Keratinocyte (primary cell): ENCODE measurements at regions not wholly inside any gene's neighbourhood (a gene's known extent, or its start where the extent isn't known, plus 50 kb on each side); places are given as distances from the start of the nearest gene placed in this dataset.

Experiments used
- DNase-seq: peaks from one replicate; pipeline ENCODE4 v3.0.0-alpha.2; 2011; ENCODE audit warnings: low read depth, missing footprints, low spot score
- FAIRE-seq: peaks from 2 replicates; lab custom pipeline; 2011; peaks lifted over from hg19 to GRCh38; lab: Jason Lieb, UNC
- H2AFZ ChIP-seq: 2 replicates; pipeline ENCODE4 v1.6.0; 2012; ENCODE audit warnings: low read length, control low read depth, inconsistent platforms; ENCODE audit not compliant: control insufficient read depth
- H3K27ac ChIP-seq: 2 replicates; pipeline ENCODE4 v1.5.1; 2011; ENCODE audit warnings: low read length; ENCODE audit not compliant: control insufficient read depth, insufficient read depth
- H3K27me3 ChIP-seq: 3 replicates; pipeline ENCODE4 v1.6.0; 2011; ENCODE audit warnings: low read length; ENCODE audit not compliant: control insufficient read depth, insufficient read depth; ENCODE audit errors: extremely low read depth
- H3K36me3 ChIP-seq, 2 experiments: 2 replicates in 1 of 2; 3 replicates in 1 of 2; pipeline ENCODE4 v1.5.1; 2011; ENCODE audit warnings: low read length in 2 of 2, mild to moderate bottlenecking in 1 of 2; ENCODE audit not compliant: control insufficient read depth in 2 of 2, insufficient read depth in 2 of 2; ENCODE audit errors: extremely low read depth in 1 of 2
- H3K4me1 ChIP-seq: 3 replicates; pipeline ENCODE4 v1.5.1; 2011; ENCODE audit warnings: low read length; ENCODE audit not compliant: control insufficient read depth, insufficient read depth; ENCODE audit errors: extremely low read depth
- H3K4me2 ChIP-seq: 3 replicates; pipeline ENCODE4 v1.6.0; 2011; ENCODE audit warnings: low read depth, low read length; ENCODE audit not compliant: control insufficient read depth, insufficient read depth; ENCODE audit errors: extremely low read depth
- H3K4me3 ChIP-seq, 3 experiments: fragments of 200-600 bp in 1 of 3; sonication (generic) in 1 of 3; 2 replicates in 2 of 3; 3 replicates in 1 of 3; pipeline ENCODE4 v1.5.1; 2011 to 2016; ENCODE audit warnings: low read length in 3 of 3, mild to moderate bottlenecking in 3 of 3, control low read depth in 2 of 3, inconsistent platforms in 1 of 3, low read depth in 1 of 3, mixed read lengths in 1 of 3, mixed run types in 1 of 3, moderate library complexity in 1 of 3; ENCODE audit not compliant: control insufficient read depth in 2 of 3, insufficient read depth in 2 of 3; ENCODE audit errors: extremely low read depth in 1 of 3
- H3K79me2 ChIP-seq: 2 replicates; pipeline ENCODE4 v1.6.0; 2012; ENCODE audit warnings: low read length; ENCODE audit not compliant: control insufficient read depth, insufficient read depth
- H3K9ac ChIP-seq: 3 replicates; pipeline ENCODE4 v1.6.0; 2011; ENCODE audit warnings: low read length; ENCODE audit not compliant: control insufficient read depth, insufficient read depth; ENCODE audit errors: extremely low read depth
- H3K9me1 ChIP-seq: 3 replicates; pipeline ENCODE4 v1.6.0; 2011; ENCODE audit warnings: low read length; ENCODE audit not compliant: control insufficient read depth, insufficient read depth; ENCODE audit errors: extremely low read depth
- H3K9me3 ChIP-seq: 2 replicates; pipeline ENCODE4 v1.5.1; 2012; ENCODE audit warnings: low read depth, low read length; ENCODE audit not compliant: control insufficient read depth
- H4K20me1 ChIP-seq: 3 replicates; pipeline ENCODE4 v1.6.0; 2011; ENCODE audit warnings: low read length; ENCODE audit not compliant: control insufficient read depth, insufficient read depth; ENCODE audit errors: extremely low read depth
- EZH2 ChIP-seq: IDR thresholded peaks from one replicate; pipeline ENCODE4 v1.6.1; 2012; ENCODE audit warnings: inconsistent platforms, mild to moderate bottlenecking, low read length, moderate library complexity
- dilution Hi-C: fragments of 300-500 bp; cut with MboI; formaldehyde crosslinking; loops from one replicate; pipeline ENCODE4 v1.7.0; 2020; ENCODE audit warnings: low sequenced_read_pairs; ENCODE audit not compliant: extremely low pct_ligation_motif_present
- TF ChIP-seq, protein P1 (sequence below), 3 experiments: IDR thresholded peaks in 1 of 3; conservative IDR thresholded peaks in 1 of 3; optimal IDR thresholded peaks in 1 of 3; 2 replicates in 2 of 3; 3 replicates in 1 of 3; pipeline versions ENCODE3 to v1.5.1; 2011; ENCODE audit warnings: low read length in 3 of 3, mild to moderate bottlenecking in 3 of 3, moderate library complexity in 2 of 3, control low read depth in 1 of 3, inconsistent platforms in 1 of 3; ENCODE audit not compliant: insufficient read depth in 2 of 3; ENCODE audit errors: extremely low read depth in 1 of 3

DNA sequence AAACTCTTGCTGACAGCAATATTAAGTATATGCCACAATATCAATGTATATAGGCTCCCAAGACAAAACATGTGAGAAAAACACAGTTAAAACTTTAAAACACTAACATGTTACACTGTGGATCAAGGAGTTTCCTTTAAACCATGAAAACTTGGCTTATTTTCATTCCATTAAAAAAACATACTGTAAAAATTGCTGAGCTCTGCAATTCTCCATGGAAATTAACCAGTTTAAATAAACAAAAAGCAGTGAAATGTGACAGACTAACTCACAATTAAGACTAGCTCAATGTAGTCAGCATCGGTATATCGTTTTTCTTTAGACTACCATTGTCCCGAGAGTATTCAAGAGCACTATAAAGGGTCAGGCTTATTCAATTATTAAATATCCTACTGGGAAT, 930.5 kb upstream of the SLITRK1 start:
- no peak overlapping the region for H3K9ac ChIP-seq
- DNase-seq (no peak), FAIRE-seq (no peak)
- H2AFZ ChIP-seq = no peak overlapping the region
- H3K9me1 ChIP-seq = no peaks in the 10 kb centered on the region
- H3K36me3 ChIP-seq = no peaks in the 10 kb centered on the region
- no peaks in the 10 kb centered on the region for H3K27me3 ChIP-seq
- H4K20me1 ChIP-seq = no peaks in the 10 kb centered on the region
- no peak overlapping the region for H3K27ac ChIP-seq
- H3K4me1 ChIP-seq = no peaks in the 10 kb centered on the region
- TF ChIP-seq EZH2 = no peak
- H3K4me2 ChIP-seq = no peak overlapping the region
- H3K9me3 ChIP-seq = no peaks in the 10 kb centered on the region
- dilution Hi-C loops = no loop called here
- no peak overlapping the region for H3K4me3 ChIP-seq
- no peaks in the 10 kb centered on the region for H3K79me2 ChIP-seq

GRCh38 chr13:84812078-84812477, 929.8 kb upstream of the SLITRK1 start:
- H2AFZ ChIP-seq = no peak overlapping the region
- DNase-seq (no peak), FAIRE-seq (no peak)
- no peaks in the 10 kb centered on the region for H3K4me1 ChIP-seq
- TF ChIP-seq, protein P1, sequence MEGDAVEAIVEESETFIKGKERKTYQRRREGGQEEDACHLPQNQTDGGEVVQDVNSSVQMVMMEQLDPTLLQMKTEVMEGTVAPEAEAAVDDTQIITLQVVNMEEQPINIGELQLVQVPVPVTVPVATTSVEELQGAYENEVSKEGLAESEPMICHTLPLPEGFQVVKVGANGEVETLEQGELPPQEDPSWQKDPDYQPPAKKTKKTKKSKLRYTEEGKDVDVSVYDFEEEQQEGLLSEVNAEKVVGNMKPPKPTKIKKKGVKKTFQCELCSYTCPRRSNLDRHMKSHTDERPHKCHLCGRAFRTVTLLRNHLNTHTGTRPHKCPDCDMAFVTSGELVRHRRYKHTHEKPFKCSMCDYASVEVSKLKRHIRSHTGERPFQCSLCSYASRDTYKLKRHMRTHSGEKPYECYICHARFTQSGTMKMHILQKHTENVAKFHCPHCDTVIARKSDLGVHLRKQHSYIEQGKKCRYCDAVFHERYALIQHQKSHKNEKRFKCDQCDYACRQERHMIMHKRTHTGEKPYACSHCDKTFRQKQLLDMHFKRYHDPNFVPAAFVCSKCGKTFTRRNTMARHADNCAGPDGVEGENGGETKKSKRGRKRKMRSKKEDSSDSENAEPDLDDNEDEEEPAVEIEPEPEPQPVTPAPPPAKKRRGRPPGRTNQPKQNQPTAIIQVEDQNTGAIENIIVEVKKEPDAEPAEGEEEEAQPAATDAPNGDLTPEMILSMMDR (optimal IDR thresholded peaks at IDR 0.05 in 1 of 3, IDR thresholded peaks at IDR 0.05 in 1 of 3, conservative IDR thresholded peaks at IDR 0.05 in 1 of 3; ENCODE audit: extremely low read depth in 1 of 3, insufficient read depth in 2 of 3, low read length in 3 of 3) = no peak
- TF ChIP-seq EZH2 = no peak
- dilution Hi-C loops = no loop called here
- H3K9ac ChIP-seq = no peak overlapping the region
- H3K27me3 ChIP-seq = no peaks in the 10 kb centered on the region
- no peak overlapping the region for H3K27ac ChIP-seq
- H3K36me3 ChIP-seq = no peaks in the 10 kb centered on the region
- no peaks in the 10 kb centered on the region for H3K79me2 ChIP-seq
- no peak overlapping the region for H3K4me2 ChIP-seq
- no peaks in the 10 kb centered on the region for H3K9me1 ChIP-seq
- H3K4me3 ChIP-seq = no peak overlapping the region
- no peaks in the 10 kb centered on the region for H3K9me3 ChIP-seq
- no peaks in the 10 kb centered on the region for H4K20me1 ChIP-seq

- no peak for DNase-seq
- dilution Hi-C loops = no loop called here
- no peak for FAIRE-seq
Observed at GRCh38 chr13:84810781-84811180, 928.5 kb upstream of the SLITRK1 start.

More at GRCh38 chr13:84810781-84811180, 928.5 kb upstream of the SLITRK1 start:
- no peaks in the 10 kb centered on the region for H3K9me1 ChIP-seq
- TF ChIP-seq, protein P1 (optimal IDR thresholded peaks at IDR 0.05 in 1 of 3, IDR thresholded peaks at IDR 0.05 in 1 of 3, conservative IDR thresholded peaks at IDR 0.05 in 1 of 3; ENCODE audit: extremely low read depth in 1 of 3, insufficient read depth in 2 of 3, low read length in 3 of 3) = no peak
- no peak for TF ChIP-seq EZH2
- no peaks in the 10 kb centered on the region for H3K27me3 ChIP-seq
- H3K9ac ChIP-seq = no peak overlapping the region
- H3K36me3 ChIP-seq = no peaks in the 10 kb centered on the region
- no peaks in the 10 kb centered on the region for H3K4me1 ChIP-seq
- no peaks in the 10 kb centered on the region for H3K9me3 ChIP-seq
- H2AFZ ChIP-seq = no peak overlapping the region
- no peak overlapping the region for H3K27ac ChIP-seq
- no peaks in the 10 kb centered on the region for H4K20me1 ChIP-seq
- H3K4me3 ChIP-seq = no peak overlapping the region
- H3K4me2 ChIP-seq = no peak overlapping the region
- no peaks in the 10 kb centered on the region for H3K79me2 ChIP-seq
